ENCODE measurements at regions not wholly inside any gene's neighbourhood (a gene's known extent, or its start where the extent isn't known, plus 50 kb on each side); places are given as distances from the start of the nearest gene placed in this dataset.

- Histone ChIP-seq H3K4me3 (ENCODE audit: insufficient read depth, low read depth, low read length) (no peak overlapping the region), H3K27me3 (ENCODE audit: control insufficient read depth, insufficient read depth, low read length) (no peaks in the 10 kb centered on the region; the same call in 1 of the 2 replicates), H3K36me3 (replicated peaks; ENCODE audit: control insufficient read depth, insufficient read depth, low read length) (no peaks in the 10 kb centered on the region)
- no peak for DNase-seq
Measured at GRCh38 chr1:34425046-34425445, 248.3 kb downstream of the C1orf94 start.

- Histone ChIP-seq H3K27me3 (ENCODE audit: control insufficient read depth, insufficient read depth, low read length) (no peaks in the 10 kb centered on the region; the same call in 1 of the 2 replicates), H3K4me3 (ENCODE audit: insufficient read depth, low read depth, low read length) (no peak overlapping the region), H3K36me3 (replicated peaks; ENCODE audit: control insufficient read depth, insufficient read depth, low read length) (no peaks in the 10 kb centered on the region)
- DNase-seq, result no peak
Measured at GRCh38 chr1:34425785-34426184, 249.1 kb downstream of the C1orf94 start.

GRCh38 chr1:34426325-34426896 is 249.7 kb downstream of the C1orf94 start:
- Histone ChIP-seq H3K4me3 (ENCODE audit: insufficient read depth, low read depth, low read length) (no peak overlapping the region), H3K27me3 (ENCODE audit: control insufficient read depth, insufficient read depth, low read length) (no peaks in the 10 kb centered on the region; the same call in 1 of the 2 replicates), H3K36me3 (replicated peaks; ENCODE audit: control insufficient read depth, insufficient read depth, low read length) (no peaks in the 10 kb centered on the region)
- DNase-seq, result no peak

- DNase-seq, result no peak
- H3K4me3 ChIP-seq (ENCODE audit: insufficient read depth, low read depth, low read length), result no peak overlapping the region
- no peaks in the 10 kb centered on the region for H3K36me3 ChIP-seq (replicated peaks; ENCODE audit: control insufficient read depth, insufficient read depth, low read length)
- H3K27me3 ChIP-seq (ENCODE audit: control insufficient read depth, insufficient read depth, low read length), result no peaks in the 10 kb centered on the region; the same call in 1 of the 2 replicates
Measured at GRCh38 chr1:34427170-34427569, 250.5 kb downstream of the C1orf94 start.

GRCh38 chr1:34433099-34433498 is 256.4 kb downstream of the C1orf94 start:
- H3K27me3 ChIP-seq (ENCODE audit: control insufficient read depth, insufficient read depth, low read length), result no peaks in the 10 kb centered on the region; the same call in 1 of the 2 replicates

GRCh38 chr1:34436836-34437235 is 260.1 kb downstream of the C1orf94 start:
- no peak overlapping the region for H3K4me3 ChIP-seq (ENCODE audit: insufficient read depth, low read depth, low read length)
- no peaks in the 10 kb centered on the region for H3K36me3 ChIP-seq (replicated peaks; ENCODE audit: control insufficient read depth, insufficient read depth, low read length)
- no peak for DNase-seq
- H3K27me3 ChIP-seq (ENCODE audit: control insufficient read depth, insufficient read depth, low read length), result no peaks in the 10 kb centered on the region; the same call in 1 of the 2 replicates

More at GRCh38 chr1:34433099-34433498, 256.4 kb downstream of the C1orf94 start:
- Histone ChIP-seq H3K36me3 (replicated peaks; ENCODE audit: control insufficient read depth, insufficient read depth, low read length) (no peaks in the 10 kb centered on the region), H3K4me3 (ENCODE audit: insufficient read depth, low read depth, low read length) (no peak overlapping the region)
- DNase-seq, result no peak

GRCh38 chr1:34441259-34442069 is 264.8 kb downstream of the C1orf94 start:
- no peak for DNase-seq
- no peaks in the 10 kb centered on the region; the same call in 1 of the 2 replicates for H3K27me3 ChIP-seq (ENCODE audit: control insufficient read depth, insufficient read depth, low read length)
- H3K36me3 ChIP-seq (replicated peaks; ENCODE audit: control insufficient read depth, insufficient read depth, low read length), result no peaks in the 10 kb centered on the region
- no peak overlapping the region for H3K4me3 ChIP-seq (ENCODE audit: insufficient read depth, low read depth, low read length)

- no peaks in the 10 kb centered on the region for H3K36me3 ChIP-seq (replicated peaks; ENCODE audit: control insufficient read depth, insufficient read depth, low read length)
- H3K4me3 ChIP-seq (ENCODE audit: insufficient read depth, low read depth, low read length), result no peak overlapping the region
- H3K27me3 ChIP-seq (ENCODE audit: control insufficient read depth, insufficient read depth, low read length), result no peaks in the 10 kb centered on the region; the same call in 1 of the 2 replicates
- no peak for DNase-seq
Measured at GRCh38 chr1:34444516-34444915, 267.8 kb downstream of the C1orf94 start.

- Histone ChIP-seq H3K36me3 (replicated peaks; ENCODE audit: control insufficient read depth, insufficient read depth, low read length) (no peaks in the 10 kb centered on the region), H3K27me3 (ENCODE audit: control insufficient read depth, insufficient read depth, low read length) (no peaks in the 10 kb centered on the region; the same call in 1 of the 2 replicates), H3K4me3 (ENCODE audit: insufficient read depth, low read depth, low read length) (no peak overlapping the region)
- DNase-seq, result no peak
Measured at GRCh38 chr1:34450325-34450724, 273.6 kb downstream of the C1orf94 start.

- Histone ChIP-seq H3K36me3 (replicated peaks; ENCODE audit: control insufficient read depth, insufficient read depth, low read length) (no peaks in the 10 kb centered on the region), H3K4me3 (ENCODE audit: insufficient read depth, low read depth, low read length) (no peak overlapping the region), H3K27me3 (ENCODE audit: control insufficient read depth, insufficient read depth, low read length) (no peaks in the 10 kb centered on the region; the same call in 1 of the 2 replicates)
- DNase-seq, result no peak
Measured at GRCh38 chr1:34452451-34452850, 275.7 kb downstream of the C1orf94 start.

- no peaks in the 10 kb centered on the region for H3K36me3 ChIP-seq (replicated peaks; ENCODE audit: control insufficient read depth, insufficient read depth, low read length)
- no peak overlapping the region for H3K4me3 ChIP-seq (ENCODE audit: insufficient read depth, low read depth, low read length)
- H3K27me3 ChIP-seq (ENCODE audit: control insufficient read depth, insufficient read depth, low read length), result no peaks in the 10 kb centered on the region; the same call in 1 of the 2 replicates
- DNase-seq, result no peak
Measured at GRCh38 chr1:34455121-34455520, 278.4 kb downstream of the C1orf94 start.

GRCh38 chr1:34460193-34460592 is 283.5 kb downstream of the C1orf94 start:
- Histone ChIP-seq H3K27me3 (ENCODE audit: control insufficient read depth, insufficient read depth, low read length) (no peaks in the 10 kb centered on the region; the same call in 1 of the 2 replicates), H3K4me3 (ENCODE audit: insufficient read depth, low read depth, low read length) (no peak overlapping the region), H3K36me3 (replicated peaks; ENCODE audit: control insufficient read depth, insufficient read depth, low read length) (no peaks in the 10 kb centered on the region)
- DNase-seq, result peak; percentile 71

- H3K36me3 ChIP-seq (replicated peaks; ENCODE audit: control insufficient read depth, insufficient read depth, low read length), result no peaks in the 10 kb centered on the region
- peaks cover 2% of the 10 kb centered on the region; the same call in 1 of the 2 replicates for H3K27me3 ChIP-seq (ENCODE audit: control insufficient read depth, insufficient read depth, low read length)
- no peak for DNase-seq
- no peak overlapping the region for H3K4me3 ChIP-seq (ENCODE audit: insufficient read depth, low read depth, low read length)
Measured at GRCh38 chr1:34470401-34470800, 284.4 kb upstream of the GJB5 start.

GRCh38 chr1:34474566-34474965 is 280.3 kb upstream of the GJB5 start:
- Histone ChIP-seq H3K36me3 (replicated peaks; ENCODE audit: control insufficient read depth, insufficient read depth, low read length) (no peaks in the 10 kb centered on the region), H3K27me3 (ENCODE audit: control insufficient read depth, insufficient read depth, low read length) (no peaks in the 10 kb centered on the region; the same call in 1 of the 2 replicates), H3K4me3 (ENCODE audit: insufficient read depth, low read depth, low read length) (no peak overlapping the region)
- DNase-seq, result no peak

GRCh38 chr1:34476371-34476770 is 278.5 kb upstream of the GJB5 start:
- no peaks in the 10 kb centered on the region; the same call in 1 of the 2 replicates for H3K27me3 ChIP-seq (ENCODE audit: control insufficient read depth, insufficient read depth, low read length)
- H3K36me3 ChIP-seq (replicated peaks; ENCODE audit: control insufficient read depth, insufficient read depth, low read length), result no peaks in the 10 kb centered on the region
- no peak overlapping the region for H3K4me3 ChIP-seq (ENCODE audit: insufficient read depth, low read depth, low read length)
- no peak for DNase-seq

Measured in H7 (cell line).